Cardiac muscle cell (in vitro differentiated cells and primary cell): ENCODE measurements at regions not wholly inside any gene's neighbourhood (a gene's known extent, or its start where the extent isn't known, plus 50 kb on each side); places are given as distances from the start of the nearest gene placed in this dataset.

ENCODE experiments used
- DNase-seq, 2 donors: peaks; one replicate each; pipeline versions ENCODE4 v3.0.0 to v3.0.0-alpha.2; 2010 to 2017; ENCODE audit warnings: low read depth in 1 of 2, low spot score in 1 of 2
- H3K27ac ChIP-seq: fragments of 200-600 bp; sonication (generic); 2 replicates; pipeline ENCODE4 v1.5.1; 2016
- H3K27me3 ChIP-seq: fragments of 200-600 bp; sonication (generic); 2 replicates; pipeline ENCODE4 v1.6.0; 2016; ENCODE audit warnings: control low read depth
- H3K36me3 ChIP-seq: fragments of 200-600 bp; sonication (generic); 2 replicates; pipeline ENCODE4 v1.5.1; 2016; ENCODE audit warnings: control low read depth
- H3K4me1 ChIP-seq: fragments of 200-600 bp; sonication (generic); 2 replicates; pipeline ENCODE4 v1.8.1; 2017; ENCODE audit warnings: low read depth, mild to moderate bottlenecking, mixed run types
- H3K4me3 ChIP-seq: fragments of 200-600 bp; sonication (generic); 2 replicates; pipeline ENCODE4 v1.5.1; 2016; ENCODE audit warnings: mild to moderate bottlenecking
- H3K9me3 ChIP-seq: fragments of 200-600 bp; sonication (generic); 2 replicates; pipeline ENCODE4 v1.5.1; 2017; ENCODE audit warnings: low read depth, mild to moderate bottlenecking, control low read depth
- TF ChIP-seq, protein P1 (sequence below): IDR thresholded peaks from 2 replicates; pipeline ENCODE4 v1.5.1; 2012; ENCODE audit warnings: low read depth, mild to moderate bottlenecking, low read length

DNA sequence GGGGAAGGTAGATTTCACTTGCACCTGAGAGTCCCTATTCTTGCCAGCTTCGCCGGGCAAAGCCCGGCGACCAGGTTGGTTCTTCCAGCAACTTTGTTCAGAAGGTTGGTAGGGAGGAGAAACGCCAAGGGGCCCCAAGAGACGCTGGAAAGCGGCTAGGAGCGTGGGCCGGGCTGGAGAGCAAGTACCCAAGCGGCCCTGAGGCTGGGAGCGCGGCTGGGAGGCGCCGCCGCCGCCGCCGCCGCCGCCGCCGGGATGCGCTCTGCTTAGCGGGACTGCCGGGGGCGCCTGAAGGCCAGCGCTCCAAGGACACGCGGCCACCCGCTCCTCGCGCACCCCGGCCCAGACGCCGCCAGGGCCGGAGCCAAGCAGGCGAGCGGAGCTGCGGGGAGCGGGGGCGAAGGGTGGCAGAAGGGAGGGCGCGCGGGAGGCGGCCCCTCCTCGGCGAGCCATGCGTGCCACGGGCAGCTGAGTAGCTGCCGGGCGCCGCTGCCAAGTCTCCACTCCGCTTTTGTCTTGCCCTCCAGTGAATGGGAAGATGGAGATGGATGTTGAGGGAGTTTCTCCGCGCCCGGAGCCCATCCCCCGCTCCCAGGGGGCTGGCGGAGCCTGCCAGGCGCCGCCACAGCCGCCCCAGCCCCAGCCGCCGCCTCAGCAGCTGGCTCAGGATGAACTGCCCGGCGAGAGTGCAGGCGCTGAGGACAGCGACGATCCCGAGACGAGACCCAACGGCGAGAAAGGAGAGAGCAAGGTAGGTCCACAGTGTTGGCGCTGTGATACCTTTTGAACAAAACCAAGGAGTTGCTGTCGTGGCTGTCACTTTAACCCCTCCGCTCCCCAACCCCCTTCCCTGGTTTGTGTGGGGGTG is 227.4 kb upstream of the AZI2 start:
- H3K27ac ChIP-seq, result no peak overlapping the region
- DNase-seq, result peak; percentile 34 to 73
- H3K4me3 ChIP-seq, result peak overlapping the region; percentile 56
- H3K27me3 ChIP-seq, result peaks cover 64% of the 10 kb centered on the region
- H3K4me1 ChIP-seq, result no peaks in the 10 kb centered on the region
- TF ChIP-seq, protein P1, sequence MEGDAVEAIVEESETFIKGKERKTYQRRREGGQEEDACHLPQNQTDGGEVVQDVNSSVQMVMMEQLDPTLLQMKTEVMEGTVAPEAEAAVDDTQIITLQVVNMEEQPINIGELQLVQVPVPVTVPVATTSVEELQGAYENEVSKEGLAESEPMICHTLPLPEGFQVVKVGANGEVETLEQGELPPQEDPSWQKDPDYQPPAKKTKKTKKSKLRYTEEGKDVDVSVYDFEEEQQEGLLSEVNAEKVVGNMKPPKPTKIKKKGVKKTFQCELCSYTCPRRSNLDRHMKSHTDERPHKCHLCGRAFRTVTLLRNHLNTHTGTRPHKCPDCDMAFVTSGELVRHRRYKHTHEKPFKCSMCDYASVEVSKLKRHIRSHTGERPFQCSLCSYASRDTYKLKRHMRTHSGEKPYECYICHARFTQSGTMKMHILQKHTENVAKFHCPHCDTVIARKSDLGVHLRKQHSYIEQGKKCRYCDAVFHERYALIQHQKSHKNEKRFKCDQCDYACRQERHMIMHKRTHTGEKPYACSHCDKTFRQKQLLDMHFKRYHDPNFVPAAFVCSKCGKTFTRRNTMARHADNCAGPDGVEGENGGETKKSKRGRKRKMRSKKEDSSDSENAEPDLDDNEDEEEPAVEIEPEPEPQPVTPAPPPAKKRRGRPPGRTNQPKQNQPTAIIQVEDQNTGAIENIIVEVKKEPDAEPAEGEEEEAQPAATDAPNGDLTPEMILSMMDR, result no peak
- H3K9me3 ChIP-seq, result no peaks in the 10 kb centered on the region
- H3K36me3 ChIP-seq, result no peaks in the 10 kb centered on the region

DNA sequence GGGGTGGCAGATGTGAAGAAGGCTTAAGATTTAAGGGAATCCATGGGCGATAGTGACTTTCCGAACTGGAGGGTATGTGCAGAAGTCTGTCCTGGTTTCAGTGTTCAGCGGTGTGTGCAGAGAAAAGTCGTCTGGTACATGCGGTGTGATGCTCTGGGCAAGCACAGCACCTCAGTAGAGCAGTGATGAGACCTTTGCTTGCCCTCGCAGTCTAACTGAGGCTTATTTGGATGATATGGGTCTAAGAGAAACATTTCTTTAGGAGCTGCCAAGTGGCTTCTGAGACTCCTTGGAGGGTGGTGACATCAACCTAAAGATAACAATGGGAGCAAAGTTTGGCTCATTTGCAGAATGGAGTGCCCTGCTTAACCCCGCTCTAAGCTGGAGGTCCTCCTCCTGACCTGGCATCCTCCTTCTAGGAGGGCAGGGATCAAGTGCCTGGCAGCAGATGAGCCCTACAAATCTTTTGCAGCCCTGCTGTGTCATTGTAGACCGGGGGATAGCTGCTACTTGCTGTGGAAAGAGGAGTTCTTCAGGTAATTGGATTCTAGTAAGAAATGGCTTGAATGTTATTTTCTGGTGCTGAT is 228.1 kb upstream of the AZI2 start:
- peak overlapping the region; percentile 56 for H3K4me3 ChIP-seq
- peaks cover 60% of the 10 kb centered on the region for H3K27me3 ChIP-seq
- no peaks in the 10 kb centered on the region for H3K9me3 ChIP-seq
- no peaks in the 10 kb centered on the region for H3K36me3 ChIP-seq
- H3K4me1 ChIP-seq, result no peaks in the 10 kb centered on the region
- TF ChIP-seq, protein P1, result no peak
- no peak overlapping the region for H3K27ac ChIP-seq
- no peak for DNase-seq

DNA sequence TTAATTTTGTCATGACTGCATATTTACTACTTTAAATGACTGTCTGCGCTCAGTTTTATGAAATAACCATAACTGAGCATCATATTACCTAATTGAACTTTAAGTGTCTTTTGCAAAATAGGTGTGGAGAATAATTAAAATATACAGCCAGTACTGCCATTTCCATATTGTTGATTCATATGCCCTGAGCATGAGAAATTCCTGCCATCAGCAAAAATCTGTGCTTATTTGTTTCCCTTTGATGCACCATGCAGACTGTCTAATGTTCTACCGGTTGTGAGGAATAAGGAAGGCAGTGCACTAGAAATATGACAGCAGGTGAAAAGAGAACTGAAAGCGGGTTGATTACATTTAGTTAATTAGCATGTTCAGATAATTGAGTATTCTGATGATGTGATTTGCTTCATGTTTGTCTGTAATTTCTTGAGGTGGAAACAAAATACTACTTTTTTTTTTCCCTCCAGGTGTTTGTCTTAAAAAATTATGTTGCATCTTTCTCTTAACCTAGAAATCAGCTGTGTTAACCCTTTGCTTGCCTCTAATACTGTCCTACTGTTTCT is 229.4 kb upstream of the AZI2 start:
- Histone ChIP-seq H3K27me3 (peaks cover 58% of the 10 kb centered on the region), H3K36me3 (no peaks in the 10 kb centered on the region), H3K27ac (no peak overlapping the region), H3K4me1 (no peaks in the 10 kb centered on the region), H3K4me3 (no peak overlapping the region), H3K9me3 (no peaks in the 10 kb centered on the region)
- TF ChIP-seq, protein P1, result no peak
- DNase-seq, result no peak

DNA sequence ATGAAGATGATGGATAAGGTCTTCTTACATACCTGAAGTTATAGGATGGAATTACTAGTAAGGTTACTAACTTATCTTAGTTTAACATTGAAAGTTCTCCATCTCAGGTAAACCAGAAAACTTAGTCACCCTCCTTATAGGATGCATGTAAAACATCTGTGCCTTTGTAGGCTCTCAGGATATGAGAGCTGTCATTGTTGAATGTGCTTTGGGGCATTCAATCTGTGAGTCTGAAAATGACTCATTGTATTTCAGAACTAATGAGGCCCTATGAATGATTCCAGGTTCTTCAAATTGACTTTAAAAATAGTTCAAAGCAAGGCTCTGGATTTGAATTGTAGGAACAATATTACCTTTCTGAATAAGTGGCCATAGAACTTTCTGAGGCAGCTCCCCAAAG is 237.7 kb upstream of the AZI2 start:
- Histone ChIP-seq H3K36me3 (no peaks in the 10 kb centered on the region), H3K4me3 (no peak overlapping the region), H3K9me3 (no peaks in the 10 kb centered on the region), H3K27ac (no peak overlapping the region), H3K4me1 (no peaks in the 10 kb centered on the region), H3K27me3 (no peaks in the 10 kb centered on the region)
- TF ChIP-seq, protein P1, result no peak
- no peak for DNase-seq

DNA sequence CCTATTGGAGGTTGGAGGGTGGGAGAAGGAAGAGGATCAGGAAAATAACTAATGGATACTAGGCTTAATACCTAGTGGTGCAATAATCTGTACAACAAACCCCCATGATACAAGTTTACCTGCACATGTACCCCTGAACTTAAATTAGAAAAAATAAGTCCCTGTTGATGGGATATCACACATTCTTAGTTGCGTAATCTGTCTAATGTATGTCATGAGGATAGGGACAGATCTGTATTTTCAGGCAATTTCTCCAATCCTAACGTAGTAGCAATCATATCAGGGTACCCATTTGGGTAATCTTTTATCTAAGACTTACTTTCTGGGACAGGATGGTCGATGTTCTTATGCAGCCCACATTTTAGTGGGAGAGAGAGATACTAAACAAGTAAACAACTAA is 239.1 kb upstream of the AZI2 start:
- no peaks in the 10 kb centered on the region for H3K27me3 ChIP-seq
- H3K36me3 ChIP-seq, result no peaks in the 10 kb centered on the region
- no peak overlapping the region for H3K4me3 ChIP-seq
- no peaks in the 10 kb centered on the region for H3K4me1 ChIP-seq
- TF ChIP-seq, protein P1, result no peak
- H3K9me3 ChIP-seq, result no peaks in the 10 kb centered on the region
- no peak for DNase-seq
- H3K27ac ChIP-seq, result no peak overlapping the region
